Keratinocyte (primary cell): ENCODE measurements at regions not wholly inside any gene's neighbourhood (a gene's known extent, or its start where the extent isn't known, plus 50 kb on each side); places are given as distances from the start of the nearest gene placed in this dataset.

Source experiments
- CTCF ChIP-seq, 3 experiments: IDR thresholded peaks in 1 of 3; conservative IDR thresholded peaks in 1 of 3; optimal IDR thresholded peaks in 1 of 3; 2 replicates in 2 of 3; 3 replicates in 1 of 3; pipeline versions ENCODE3 to v1.5.1; 2011; ENCODE audit warnings: low read length in 3 of 3, mild to moderate bottlenecking in 3 of 3, moderate library complexity in 2 of 3, control low read depth in 1 of 3, inconsistent platforms in 1 of 3; ENCODE audit not compliant: insufficient read depth in 2 of 3; ENCODE audit errors: extremely low read depth in 1 of 3
- EZH2 ChIP-seq: IDR thresholded peaks from one replicate; pipeline ENCODE4 v1.6.1; 2012; ENCODE audit warnings: inconsistent platforms, mild to moderate bottlenecking, low read length, moderate library complexity

- TF ChIP-seq CTCF (optimal IDR thresholded peaks at IDR 0.05 in 1 of 3, IDR thresholded peaks at IDR 0.05 in 1 of 3, conservative IDR thresholded peaks at IDR 0.05 in 1 of 3; ENCODE audit: extremely low read depth in 1 of 3, insufficient read depth in 2 of 3, low read length in 3 of 3): no peak
- no peak for TF ChIP-seq EZH2
Measured at GRCh38 chr3:127441764-127442163, 148.8 kb downstream of the TPRA1 start.
